ENCODE measurements at regions not wholly inside any gene's neighbourhood (a gene's known extent, or its start where the extent isn't known, plus 50 kb on each side); places are given as distances from the start of the nearest gene placed in this dataset.

DNA sequence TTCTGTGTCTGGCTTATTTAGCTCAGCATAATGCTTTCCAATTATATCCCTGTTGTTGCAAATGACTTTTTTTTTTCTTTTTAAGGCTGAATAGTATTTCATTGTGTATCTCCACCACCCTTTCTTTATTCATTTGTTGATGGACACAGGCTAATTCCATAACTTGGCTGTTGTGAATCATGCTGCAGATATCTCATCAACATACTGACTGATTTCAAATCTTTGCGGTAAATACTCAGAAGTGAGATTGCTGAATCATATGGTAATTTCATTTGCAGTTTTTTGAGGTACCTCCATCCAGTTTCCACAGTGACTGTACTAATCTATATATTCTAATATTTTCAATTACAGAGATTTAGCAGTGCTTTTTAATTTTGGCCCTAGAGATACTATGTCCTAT is 266.2 kb downstream of the TMX3 start:
- TF ChIP-seq CEBPB (IDR thresholded peaks at IDR 0.05) (no peak), RAD21 (IDR thresholded peaks at IDR 0.05; ENCODE audit: low read depth) (no peak), TEAD4 (IDR thresholded peaks at IDR 0.05) (no peak), USF1 (IDR thresholded peaks at IDR 0.05) (no peak), CREB1 (IDR thresholded peaks at IDR 0.05; ENCODE audit: low read depth) (no peak), TCF12 (IDR thresholded peaks at IDR 0.05; ENCODE audit: low read depth) (no peak), TAF1 (IDR thresholded peaks at IDR 0.05; ENCODE audit: low read depth) (no peak), EGR1 (IDR thresholded peaks at IDR 0.05) (no peak), ZBTB7A (IDR thresholded peaks at IDR 0.05; ENCODE audit: low read depth) (no peak), NFIC (IDR thresholded peaks at IDR 0.05) (no peak), EP300 (IDR thresholded peaks at IDR 0.05; ENCODE audit: borderline replicate concordance) (no peak), YY1 (IDR thresholded peaks at IDR 0.05; ENCODE audit: low read depth) (no peak), FOXM1 (IDR thresholded peaks at IDR 0.05; ENCODE audit: borderline replicate concordance, low read depth) (no peak)
- TF ChIP-seq, protein P1, sequence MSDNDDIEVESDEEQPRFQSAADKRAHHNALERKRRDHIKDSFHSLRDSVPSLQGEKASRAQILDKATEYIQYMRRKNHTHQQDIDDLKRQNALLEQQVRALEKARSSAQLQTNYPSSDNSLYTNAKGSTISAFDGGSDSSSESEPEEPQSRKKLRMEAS (IDR thresholded peaks at IDR 0.05): no peak
- TF ChIP-seq, protein P2, sequence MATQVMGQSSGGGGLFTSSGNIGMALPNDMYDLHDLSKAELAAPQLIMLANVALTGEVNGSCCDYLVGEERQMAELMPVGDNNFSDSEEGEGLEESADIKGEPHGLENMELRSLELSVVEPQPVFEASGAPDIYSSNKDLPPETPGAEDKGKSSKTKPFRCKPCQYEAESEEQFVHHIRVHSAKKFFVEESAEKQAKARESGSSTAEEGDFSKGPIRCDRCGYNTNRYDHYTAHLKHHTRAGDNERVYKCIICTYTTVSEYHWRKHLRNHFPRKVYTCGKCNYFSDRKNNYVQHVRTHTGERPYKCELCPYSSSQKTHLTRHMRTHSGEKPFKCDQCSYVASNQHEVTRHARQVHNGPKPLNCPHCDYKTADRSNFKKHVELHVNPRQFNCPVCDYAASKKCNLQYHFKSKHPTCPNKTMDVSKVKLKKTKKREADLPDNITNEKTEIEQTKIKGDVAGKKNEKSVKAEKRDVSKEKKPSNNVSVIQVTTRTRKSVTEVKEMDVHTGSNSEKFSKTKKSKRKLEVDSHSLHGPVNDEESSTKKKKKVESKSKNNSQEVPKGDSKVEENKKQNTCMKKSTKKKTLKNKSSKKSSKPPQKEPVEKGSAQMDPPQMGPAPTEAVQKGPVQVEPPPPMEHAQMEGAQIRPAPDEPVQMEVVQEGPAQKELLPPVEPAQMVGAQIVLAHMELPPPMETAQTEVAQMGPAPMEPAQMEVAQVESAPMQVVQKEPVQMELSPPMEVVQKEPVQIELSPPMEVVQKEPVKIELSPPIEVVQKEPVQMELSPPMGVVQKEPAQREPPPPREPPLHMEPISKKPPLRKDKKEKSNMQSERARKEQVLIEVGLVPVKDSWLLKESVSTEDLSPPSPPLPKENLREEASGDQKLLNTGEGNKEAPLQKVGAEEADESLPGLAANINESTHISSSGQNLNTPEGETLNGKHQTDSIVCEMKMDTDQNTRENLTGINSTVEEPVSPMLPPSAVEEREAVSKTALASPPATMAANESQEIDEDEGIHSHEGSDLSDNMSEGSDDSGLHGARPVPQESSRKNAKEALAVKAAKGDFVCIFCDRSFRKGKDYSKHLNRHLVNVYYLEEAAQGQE (IDR thresholded peaks at IDR 0.05; ENCODE audit: low read depth): no peak

DNA sequence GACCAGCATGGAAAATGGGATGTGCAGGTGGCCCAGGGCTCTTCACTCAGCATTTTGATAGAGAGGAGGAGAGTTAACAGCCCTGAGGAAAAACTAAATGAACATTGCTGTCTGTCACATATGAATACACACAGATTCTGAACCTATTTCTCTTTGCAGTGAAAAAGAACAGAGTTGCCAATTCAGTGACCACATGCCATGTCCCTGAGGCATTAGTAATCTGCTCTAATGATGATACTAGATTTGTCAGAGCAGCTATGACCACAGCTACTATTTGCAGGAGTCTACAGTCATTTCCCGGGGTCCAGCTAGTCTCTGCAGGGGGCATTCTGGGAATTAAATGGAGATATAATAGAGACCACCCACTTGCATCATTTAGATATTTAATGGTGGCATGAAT is 267.6 kb downstream of the TMX3 start:
- TF ChIP-seq TAF1 (IDR thresholded peaks at IDR 0.05; ENCODE audit: low read depth) (no peak), FOXM1 (IDR thresholded peaks at IDR 0.05; ENCODE audit: borderline replicate concordance, low read depth) (no peak), CREB1 (IDR thresholded peaks at IDR 0.05; ENCODE audit: low read depth) (no peak), YY1 (IDR thresholded peaks at IDR 0.05; ENCODE audit: low read depth) (no peak), EP300 (IDR thresholded peaks at IDR 0.05; ENCODE audit: borderline replicate concordance) (no peak), NFIC (IDR thresholded peaks at IDR 0.05) (no peak), TEAD4 (IDR thresholded peaks at IDR 0.05) (no peak), EGR1 (IDR thresholded peaks at IDR 0.05) (no peak), CEBPB (IDR thresholded peaks at IDR 0.05) (no peak)
- TF ChIP-seq, protein P1 (IDR thresholded peaks at IDR 0.05): no peak
- TF ChIP-seq, protein P2 (IDR thresholded peaks at IDR 0.05; ENCODE audit: low read depth): no peak

- no peak for TF ChIP-seq FOXM1 (IDR thresholded peaks at IDR 0.05; ENCODE audit: borderline replicate concordance, low read depth)
- TF ChIP-seq EP300 (IDR thresholded peaks at IDR 0.05; ENCODE audit: borderline replicate concordance): no peak
These were observed 269.1 kb downstream of the TMX3 start for GRCh38 chr18:68445668-68446426.

DNA sequence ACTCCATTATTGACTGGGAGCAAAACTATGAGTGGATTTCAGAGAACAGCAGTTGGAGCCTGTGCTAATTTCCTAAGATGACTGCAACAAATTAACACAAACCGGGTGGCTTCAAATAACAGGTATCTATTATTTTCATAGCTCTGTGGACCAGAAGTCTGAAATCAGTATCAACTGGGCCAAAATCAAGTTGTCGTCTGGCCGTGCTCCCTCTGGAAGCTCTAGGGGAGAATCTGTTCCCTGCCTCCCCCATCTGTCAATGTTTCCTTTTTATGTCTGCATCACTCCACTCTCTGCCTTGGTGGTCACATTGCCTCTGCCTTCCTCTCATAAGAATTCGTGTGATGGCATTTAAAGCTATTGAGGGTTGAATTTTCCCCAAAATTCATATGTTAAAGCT is 269.8 kb downstream of the TMX3 start:
- no peak for TF ChIP-seq ZBTB7A (IDR thresholded peaks at IDR 0.05; ENCODE audit: low read depth)

GRCh38 chr18:68441241-68441640 is 273.7 kb downstream of the TMX3 start:
- TF ChIP-seq USF1 (IDR thresholded peaks at IDR 0.05) (no peak), EGR1 (IDR thresholded peaks at IDR 0.05) (no peak), FOXM1 (IDR thresholded peaks at IDR 0.05; ENCODE audit: borderline replicate concordance, low read depth) (no peak), TEAD4 (IDR thresholded peaks at IDR 0.05) (no peak), ZBTB7A (IDR thresholded peaks at IDR 0.05; ENCODE audit: low read depth) (no peak), CEBPB (IDR thresholded peaks at IDR 0.05) (no peak), TCF12 (IDR thresholded peaks at IDR 0.05; ENCODE audit: low read depth) (no peak), YY1 (IDR thresholded peaks at IDR 0.05; ENCODE audit: low read depth) (no peak), EP300 (IDR thresholded peaks at IDR 0.05; ENCODE audit: borderline replicate concordance) (no peak), NFIC (IDR thresholded peaks at IDR 0.05) (no peak), RAD21 (IDR thresholded peaks at IDR 0.05; ENCODE audit: low read depth) (no peak), TAF1 (IDR thresholded peaks at IDR 0.05; ENCODE audit: low read depth) (no peak), CREB1 (IDR thresholded peaks at IDR 0.05; ENCODE audit: low read depth) (no peak)
- TF ChIP-seq, protein P2 (IDR thresholded peaks at IDR 0.05; ENCODE audit: low read depth): no peak
- TF ChIP-seq, protein P1 (IDR thresholded peaks at IDR 0.05): no peak

Data from Ishikawa (cell line).